CD8-positive, alpha-beta memory T cell (primary cell): ENCODE measurements at regions not wholly inside any gene's neighbourhood (a gene's known extent, or its start where the extent isn't known, plus 50 kb on each side); places are given as distances from the start of the nearest gene placed in this dataset.
A peak's percentile ranks its signal among the peaks of the same experiment; 100 is the strongest.

Experiments used
- CTCF ChIA-PET: fragments of 350-600 bp; sonication (Branson Sonifier 250); formaldehyde crosslinking; loops from one replicate; lab custom pipeline; 2021; ENCODE audit warnings: antibody characterized with exemption; lab: Charles Lee
- POLR2A ChIA-PET: fragments of 350-600 bp; sonication (Branson Sonifier 250); formaldehyde crosslinking; loops from one replicate; lab custom pipeline; 2021; ENCODE audit warnings: antibody characterized with exemption; lab: Charles Lee
- DNase-seq, 5 donors: peaks; one replicate each; pipeline versions ENCODE4 v3.0.0 to v3.0.0-alpha.2; 2020 to 2022; ENCODE audit warnings: mixed read lengths in 1 of 5
- H3K27ac ChIP-seq: one replicate; pipeline ENCODE4 v1.7.0; 2013; ENCODE audit warnings: low read depth, mild to moderate bottlenecking, low read length, moderate library complexity
- H3K27me3 ChIP-seq: 2 replicates; pipeline ENCODE4 v1.7.0; 2013; ENCODE audit warnings: low read length, mild to moderate bottlenecking; ENCODE audit not compliant: insufficient read depth, poor library complexity, severe bottlenecking
- H3K36me3 ChIP-seq: 2 replicates; pipeline ENCODE4 v1.7.0; 2013; ENCODE audit warnings: mild to moderate bottlenecking, low read length, moderate library complexity; ENCODE audit not compliant: insufficient read depth
- H3K4me1 ChIP-seq: 2 replicates; pipeline ENCODE4 v1.7.0; 2013; ENCODE audit warnings: mild to moderate bottlenecking, low read length, moderate library complexity; ENCODE audit not compliant: insufficient read depth
- H3K4me3 ChIP-seq: 2 replicates; pipeline ENCODE4 v1.7.0; 2013; ENCODE audit warnings: mild to moderate bottlenecking, low read length
- H3K9me3 ChIP-seq: 2 replicates; pipeline ENCODE4 v1.7.0; 2013; ENCODE audit warnings: mild to moderate bottlenecking, low read length
- H3K27ac Mint-ChIP-seq, 8 donors: one replicate each; pipeline ENCODE4 v1.8.0; 2020 to 2021; ENCODE audit warnings: mixed read lengths in 8 of 8, mild to moderate bottlenecking in 6 of 8, inconsistent platforms in 3 of 8, moderate library complexity in 3 of 8
- H3K27me3 Mint-ChIP-seq, 2 donors: one replicate each; pipeline ENCODE4 v1.8.0; 2020 to 2021; ENCODE audit warnings: mixed read lengths in 2 of 2, mild to moderate bottlenecking in 1 of 2, moderate library complexity in 1 of 2
- H3K36me3 Mint-ChIP-seq, 3 donors: one replicate each; pipeline ENCODE4 v1.8.0; 2020 to 2021; ENCODE audit warnings: mixed read lengths in 3 of 3, inconsistent platforms in 1 of 3, mild to moderate bottlenecking in 1 of 3
- H3K4me1 Mint-ChIP-seq, 3 donors: one replicate each; pipeline ENCODE4 v1.8.0; 2020 to 2021; ENCODE audit warnings: mixed read lengths in 3 of 3, inconsistent platforms in 1 of 3, mild to moderate bottlenecking in 1 of 3
- H3K4me3 Mint-ChIP-seq, 7 donors: one replicate each; pipeline ENCODE4 v1.8.0; 2020 to 2021; ENCODE audit warnings: mixed read lengths in 7 of 7, mild to moderate bottlenecking in 6 of 7, moderate library complexity in 4 of 7, inconsistent platforms in 2 of 7
- H3K9me3 Mint-ChIP-seq, 5 donors: one replicate each; pipeline ENCODE4 v1.8.0; 2020 to 2022; ENCODE audit warnings: mixed read lengths in 5 of 5, mild to moderate bottlenecking in 3 of 5, moderate library complexity in 2 of 5, inconsistent platforms in 1 of 5

- no peak overlapping the region for H3K27ac ChIP-seq
- ChIA-PET POLR2A (no interaction called here), CTCF (interaction anchor here (1.2 to 1.9 kb wide), 4 partner anchors 16 to 401 kb away, joined by 3 to 5 read pairs (median 4); no protein-coding TSS in a partner anchor)
- H3K9me3 ChIP-seq: no peaks in the 10 kb centered on the region
- H3K27me3 ChIP-seq: no peaks in the 10 kb centered on the region
- H3K4me1 ChIP-seq: peaks cover 27% of the 10 kb centered on the region
- H3K4me1 Mint-ChIP-seq: peaks cover 22 to 27% (median 23%) of the 10 kb centered on the region in 3 donors
- H3K9me3 Mint-ChIP-seq: peaks cover 0 to 5% (median 3%) of the 10 kb centered on the region in 5 donors
- no peaks in the 10 kb centered on the region for H3K27me3 Mint-ChIP-seq
- peak overlapping the region in 3 of 8 donors; percentile 6 to 68 (median 42) for H3K27ac Mint-ChIP-seq
- peak overlapping the region in 1 of 7 donors; percentile 5 for H3K4me3 Mint-ChIP-seq
- H3K4me3 ChIP-seq: no peak overlapping the region
- no peak for DNase-seq
- peaks cover 0 to 7% (median 3%) of the 10 kb centered on the region in 3 donors for H3K36me3 Mint-ChIP-seq
- H3K36me3 ChIP-seq: no peaks in the 10 kb centered on the region
Measured at GRCh38 chr2:30310371-30310770, 79.0 kb downstream of the LBH start.

DNA sequence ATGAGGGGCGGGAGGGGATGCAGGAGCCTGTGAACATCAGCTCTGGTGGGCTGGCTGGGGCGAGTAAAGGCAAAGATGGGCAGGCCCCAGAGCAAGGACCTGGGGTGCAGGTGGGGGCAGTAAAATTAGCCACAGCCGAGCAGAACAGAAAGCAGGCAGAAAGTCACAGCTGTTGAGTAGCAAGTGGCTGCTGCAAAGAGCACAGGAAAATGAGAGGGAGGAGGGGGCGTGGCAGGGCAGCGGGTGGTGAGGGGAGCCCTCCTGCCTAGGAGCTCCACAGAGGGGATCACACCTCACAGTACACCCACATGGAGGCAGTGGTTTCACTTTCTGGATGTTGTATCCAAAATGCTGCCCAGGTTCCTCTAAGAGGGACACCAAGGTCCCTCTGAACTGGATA lies 79.6 kb downstream of the LBH start:
- peaks cover 28 to 32% (median 29%) of the 10 kb centered on the region in 3 donors for H3K4me1 Mint-ChIP-seq
- no peak overlapping the region for H3K27ac ChIP-seq

GRCh38 chr2:30311711-30312110 lies 80.4 kb downstream of the LBH start:
- Mint-ChIP-seq H3K36me3 (peaks cover 0 to 7% (median 2%) of the 10 kb centered on the region in 3 donors), H3K4me3 (no peak overlapping the region), H3K4me1 (peaks cover 36 to 40% (median 36%) of the 10 kb centered on the region in 3 donors), H3K27me3 (no peaks in the 10 kb centered on the region), H3K27ac (peak overlapping the region in 4 of 8 donors; percentile 48 to 84 (median 60)), H3K9me3 (peaks cover 0 to 7% (median 4%) of the 10 kb centered on the region in 5 donors)
- H3K4me1 ChIP-seq: peaks cover 41% of the 10 kb centered on the region
- H3K27ac ChIP-seq: no peak overlapping the region
- no peaks in the 10 kb centered on the region for H3K27me3 ChIP-seq
- ChIA-PET CTCF (interaction anchor here (1.2 to 1.9 kb wide), 3 partner anchors 12 to 182 kb away, joined by 3 to 4 read pairs (median 4); no protein-coding TSS in a partner anchor), POLR2A (no interaction called here)
- DNase-seq: no peak
- no peak overlapping the region for H3K4me3 ChIP-seq
- H3K9me3 ChIP-seq: no peaks in the 10 kb centered on the region
- no peaks in the 10 kb centered on the region for H3K36me3 ChIP-seq

More for the DNA sequence above, 79.6 kb downstream of the LBH start:
- DNase-seq: no peak
- H3K4me3 Mint-ChIP-seq: peak overlapping the region in 1 of 7 donors; percentile 25
- peak overlapping the region in 5 of 8 donors; percentile 6 to 79 (median 41) for H3K27ac Mint-ChIP-seq
- Histone ChIP-seq H3K9me3 (no peaks in the 10 kb centered on the region), H3K36me3 (no peaks in the 10 kb centered on the region), H3K4me1 (peaks cover 33% of the 10 kb centered on the region), H3K4me3 (no peak overlapping the region), H3K27me3 (no peaks in the 10 kb centered on the region)
- H3K9me3 Mint-ChIP-seq: peaks cover 0 to 7% (median 4%) of the 10 kb centered on the region in 5 donors
- ChIA-PET POLR2A (no interaction called here), CTCF (interaction anchor here (1.2 to 1.9 kb wide), 4 partner anchors 17 to 400 kb away, joined by 3 to 5 read pairs (median 4); no protein-coding TSS in a partner anchor)
- peaks cover 0 to 7% (median 3%) of the 10 kb centered on the region in 3 donors for H3K36me3 Mint-ChIP-seq
- H3K27me3 Mint-ChIP-seq: no peaks in the 10 kb centered on the region

GRCh38 chr2:30312916-30313315 lies 81.6 kb downstream of the LBH start:
- H3K36me3 Mint-ChIP-seq: peaks cover 0 to 7% (median 2%) of the 10 kb centered on the region in 3 donors
- H3K27ac Mint-ChIP-seq: peak overlapping the region in 6 of 8 donors; percentile 15 to 81 (median 70)
- no peaks in the 10 kb centered on the region for H3K36me3 ChIP-seq
- peaks cover 44% of the 10 kb centered on the region for H3K4me1 ChIP-seq
- ChIA-PET POLR2A (no interaction called here), CTCF (interaction anchor here (1.2 to 1.3 kb wide), 3 partner anchors 11 to 21 kb away, joined by 3 to 4 read pairs (median 3); no protein-coding TSS in a partner anchor)
- no peaks in the 10 kb centered on the region for H3K27me3 Mint-ChIP-seq
- H3K9me3 ChIP-seq: no peaks in the 10 kb centered on the region
- no peak overlapping the region for H3K27ac ChIP-seq
- DNase-seq: no peak
- H3K27me3 ChIP-seq: no peaks in the 10 kb centered on the region
- peaks cover 0 to 7% (median 4%) of the 10 kb centered on the region in 5 donors for H3K9me3 Mint-ChIP-seq
- no peak overlapping the region for H3K4me3 Mint-ChIP-seq
- H3K4me1 Mint-ChIP-seq: peaks cover 39 to 45% (median 42%) of the 10 kb centered on the region in 3 donors
- H3K4me3 ChIP-seq: no peak overlapping the region

DNA sequence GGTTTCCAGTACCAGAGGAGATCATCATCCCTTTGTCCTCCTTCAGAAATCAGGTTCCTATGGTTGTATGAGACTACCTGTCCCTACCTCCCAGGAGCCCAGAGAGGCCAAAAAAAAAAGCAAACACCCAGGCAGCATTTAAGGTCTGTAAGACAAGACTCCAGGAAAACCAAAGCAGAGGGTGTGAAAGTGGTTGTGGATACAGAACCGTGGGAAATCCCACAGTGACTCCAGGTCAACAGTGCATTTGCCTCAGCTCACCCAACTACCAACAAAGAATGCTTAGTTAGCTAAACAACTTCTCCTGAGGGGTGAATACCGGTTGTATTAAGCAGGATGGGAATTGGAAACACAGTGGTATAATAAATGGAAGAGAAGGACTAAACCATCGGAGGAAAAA lies 83.6 kb downstream of the LBH start:
- H3K27ac Mint-ChIP-seq: peak overlapping the region; percentile 88 to 98 (median 92)
- ChIA-PET POLR2A (no interaction called here), CTCF (no interaction called here)
- Histone ChIP-seq H3K4me1 (peaks cover 44% of the 10 kb centered on the region), H3K36me3 (no peaks in the 10 kb centered on the region), H3K4me3 (no peak overlapping the region), H3K27ac (peak overlapping the region; percentile 10), H3K9me3 (no peaks in the 10 kb centered on the region), H3K27me3 (no peaks in the 10 kb centered on the region)
- DNase-seq: no peak
- peak overlapping the region in 4 of 7 donors; percentile 33 to 67 (median 50) for H3K4me3 Mint-ChIP-seq
- peaks cover 0 to 7% (median 2%) of the 10 kb centered on the region in 3 donors for H3K36me3 Mint-ChIP-seq
- no peaks in the 10 kb centered on the region for H3K27me3 Mint-ChIP-seq
- peaks cover 39 to 45% (median 42%) of the 10 kb centered on the region in 3 donors for H3K4me1 Mint-ChIP-seq
- H3K9me3 Mint-ChIP-seq: peaks cover 0 to 7% (median 4%) of the 10 kb centered on the region in 5 donors

DNA sequence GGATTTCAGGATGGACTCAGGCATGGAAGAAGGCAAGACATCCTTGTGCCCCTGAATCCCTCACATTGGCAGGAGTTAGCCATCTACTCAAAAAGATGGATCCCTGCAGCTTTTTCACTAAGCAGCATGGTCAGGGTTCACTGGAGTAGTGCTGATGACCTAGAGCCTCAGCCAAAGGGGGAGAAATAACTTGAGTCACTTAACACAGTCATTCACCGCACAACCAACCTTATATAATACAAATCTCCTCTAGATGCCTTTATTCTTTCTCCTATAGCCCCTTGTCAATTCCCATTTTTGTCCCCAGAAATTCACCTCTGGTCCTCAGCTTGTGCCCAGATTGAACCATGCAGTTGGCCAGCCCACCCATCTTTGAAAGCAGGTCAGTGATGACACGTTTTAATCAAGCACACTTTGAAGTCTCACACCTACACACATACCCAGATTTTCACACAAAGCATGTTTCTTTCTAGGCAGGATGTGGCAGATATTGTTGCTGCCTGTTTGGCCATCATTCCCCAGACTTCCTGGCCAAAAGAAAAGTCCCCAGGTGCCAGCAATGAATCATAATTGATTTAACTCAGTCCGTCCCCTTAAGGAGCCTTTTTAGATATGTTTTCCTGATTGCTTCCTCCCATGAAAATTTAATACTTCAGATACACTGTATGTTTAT lies 84.2 kb downstream of the LBH start:
- Mint-ChIP-seq H3K4me3 (peak overlapping the region in 6 of 7 donors; percentile 44 to 76 (median 60)), H3K9me3 (peaks cover 0 to 7% (median 4%) of the 10 kb centered on the region in 5 donors), H3K27me3 (no peaks in the 10 kb centered on the region), H3K27ac (peak overlapping the region; percentile 88 to 98 (median 92)), H3K36me3 (peaks cover 0 to 7% (median 2%) of the 10 kb centered on the region in 3 donors), H3K4me1 (peaks cover 37 to 40% (median 38%) of the 10 kb centered on the region in 3 donors)
- POLR2A ChIA-PET: no interaction called here
- Histone ChIP-seq H3K27ac (peak overlapping the region; percentile 10), H3K9me3 (no peaks in the 10 kb centered on the region), H3K27me3 (no peaks in the 10 kb centered on the region), H3K36me3 (no peaks in the 10 kb centered on the region), H3K4me1 (peaks cover 41% of the 10 kb centered on the region), H3K4me3 (no peak overlapping the region)
- peak in 4 of 5 donors; percentile 9 to 58 (median 50) for DNase-seq
- CTCF ChIA-PET: no interaction called here

- Histone ChIP-seq H3K9me3 (no peaks in the 10 kb centered on the region), H3K4me1 (peaks cover 32% of the 10 kb centered on the region), H3K27ac (no peak overlapping the region), H3K4me3 (no peak overlapping the region), H3K36me3 (no peaks in the 10 kb centered on the region), H3K27me3 (no peaks in the 10 kb centered on the region)
- H3K4me1 Mint-ChIP-seq: peaks cover 31 to 35% (median 34%) of the 10 kb centered on the region in 3 donors
- H3K9me3 Mint-ChIP-seq: peaks cover 0 to 7% (median 4%) of the 10 kb centered on the region in 5 donors
- H3K4me3 Mint-ChIP-seq: peak overlapping the region in 2 of 7 donors; percentile 8 to 55
- DNase-seq: no peak
- H3K36me3 Mint-ChIP-seq: peaks cover 0 to 7% (median 2%) of the 10 kb centered on the region in 3 donors
- no peaks in the 10 kb centered on the region for H3K27me3 Mint-ChIP-seq
- POLR2A ChIA-PET: no interaction called here
- CTCF ChIA-PET: no interaction called here
- peak overlapping the region; percentile 59 to 98 (median 92) for H3K27ac Mint-ChIP-seq
Measured at GRCh38 chr2:30316408-30316807, 85.1 kb downstream of the LBH start.
